ENCODE measurements at regions not wholly inside any gene's neighbourhood (a gene's known extent, or its start where the extent isn't known, plus 50 kb on each side); places are given as distances from the start of the nearest gene placed in this dataset.
"Not testable (repeated sequence)": the region's sequence is repeated elsewhere in the genome, so short reads cannot be mapped to it uniquely, and the experiment has no call there.

- DNase-seq (ENCODE audit: low spot score) = no peak
These were observed 1097.4 kb upstream of the TMEM132C start for GRCh38 chr12:127169321-127170181.

GRCh38 chr12:127170226-127171180 lies 1096.5 kb upstream of the TMEM132C start:
- DNase-seq (ENCODE audit: low spot score) = no peak

GRCh38 chr12:127172861-127173260 lies 1094.1 kb upstream of the TMEM132C start:
- DNase-seq (ENCODE audit: low spot score) = no peak

GRCh38 chr12:127173971-127174370 lies 1093.0 kb upstream of the TMEM132C start:
- not testable (repeated sequence) for DNase-seq (ENCODE audit: low spot score)

- no peak for DNase-seq (ENCODE audit: low spot score)
These were observed 1092.1 kb upstream of the TMEM132C start for GRCh38 chr12:127174881-127175280.

GRCh38 chr12:127175361-127175760 lies 1091.6 kb upstream of the TMEM132C start:
- no peak for DNase-seq (ENCODE audit: low spot score)

GRCh38 chr12:127176804-127177203 lies 1090.2 kb upstream of the TMEM132C start:
- DNase-seq (ENCODE audit: low spot score) = no peak

- DNase-seq (ENCODE audit: low spot score) = no peak
These were observed 1088.9 kb upstream of the TMEM132C start for GRCh38 chr12:127178052-127178451.

- DNase-seq (ENCODE audit: low spot score) = no peak
These were observed 1088.5 kb upstream of the TMEM132C start for GRCh38 chr12:127178463-127178862.

GRCh38 chr12:127179176-127179575 lies 1087.8 kb upstream of the TMEM132C start:
- DNase-seq (ENCODE audit: low spot score) = no peak

- DNase-seq (ENCODE audit: low spot score) = no peak
These were observed 1085.0 kb upstream of the TMEM132C start for GRCh38 chr12:127182018-127182417.

GRCh38 chr12:127189992-127190391 lies 1077.0 kb upstream of the TMEM132C start:
- DNase-seq (ENCODE audit: low spot score) = no peak

- DNase-seq (ENCODE audit: low spot score) = no peak
These were observed 1075.8 kb upstream of the TMEM132C start for GRCh38 chr12:127191129-127191528.

GRCh38 chr12:127192391-127192790 lies 1074.6 kb upstream of the TMEM132C start:
- no peak for DNase-seq (ENCODE audit: low spot score)

GRCh38 chr12:127193341-127193740 lies 1073.6 kb upstream of the TMEM132C start:
- DNase-seq (ENCODE audit: low spot score) = no peak

GRCh38 chr12:127194176-127194575 lies 1072.8 kb upstream of the TMEM132C start:
- DNase-seq (ENCODE audit: low spot score) = no peak

- no peak for DNase-seq (ENCODE audit: low spot score)
These were observed 1061.0 kb upstream of the TMEM132C start for GRCh38 chr12:127205781-127206555.

GRCh38 chr12:127209318-127209717 lies 1057.7 kb upstream of the TMEM132C start:
- DNase-seq (ENCODE audit: low spot score) = no peak

GRCh38 chr12:127214186-127214585 lies 1052.8 kb upstream of the TMEM132C start:
- no peak for DNase-seq (ENCODE audit: low spot score)

GRCh38 chr12:127223011-127223410 lies 1044.0 kb upstream of the TMEM132C start:
- DNase-seq (ENCODE audit: low spot score) = no peak

GRCh38 chr12:127223731-127224130 lies 1043.2 kb upstream of the TMEM132C start:
- no peak for DNase-seq (ENCODE audit: low spot score)

GRCh38 chr12:127230843-127231260 lies 1036.1 kb upstream of the TMEM132C start:
- DNase-seq (ENCODE audit: low spot score) = no peak
